Fibroblast of lung (primary cell): ENCODE measurements at regions not wholly inside any gene's neighbourhood (a gene's known extent, or its start where the extent isn't known, plus 50 kb on each side); places are given as distances from the start of the nearest gene placed in this dataset.

Source experiments
- DNase-seq, 2 donors: peaks; one replicate each; pipeline versions ENCODE4 v3.0.0 to v3.0.0-alpha.2; 2010; ENCODE audit warnings: low read depth in 2 of 2
- H2AFZ ChIP-seq: 2 replicates; pipeline ENCODE4 v1.5.1; 2012; ENCODE audit warnings: low read length, control low read depth, inconsistent platforms
- H3K27ac ChIP-seq: 2 replicates; pipeline ENCODE4 v1.5.1; 2011; ENCODE audit warnings: low read length, control low read depth; ENCODE audit not compliant: insufficient read depth
- H3K27me3 ChIP-seq: 2 replicates; pipeline ENCODE4 v1.5.1; 2011; ENCODE audit warnings: mild to moderate bottlenecking, low read length; ENCODE audit not compliant: control insufficient read depth, insufficient read depth
- H3K36me3 ChIP-seq: 2 replicates; pipeline ENCODE4 v1.5.1; 2011; ENCODE audit warnings: low read length; ENCODE audit not compliant: control insufficient read depth, insufficient read depth
- H3K4me1 ChIP-seq: 2 replicates; pipeline ENCODE4 v1.5.1; 2011; ENCODE audit warnings: low read length; ENCODE audit not compliant: control insufficient read depth, insufficient read depth; ENCODE audit errors: extremely low read depth
- H3K4me2 ChIP-seq: 2 replicates; pipeline ENCODE4 v1.5.1; 2011; ENCODE audit warnings: low read length, control low read depth; ENCODE audit not compliant: insufficient read depth; ENCODE audit errors: extremely low read depth
- H3K4me3 ChIP-seq, 4 experiments: fragments of 200-600 bp in 1 of 4; sonication (generic) in 1 of 4; replicated peaks in 1 of 4; 2 replicates each; pipeline ENCODE4 v1.5.1; 2011 to 2016; ENCODE audit warnings: low read length in 4 of 4, low read depth in 3 of 4, mild to moderate bottlenecking in 3 of 4, control low read depth in 2 of 4, inconsistent platforms in 1 of 4, mixed read lengths in 1 of 4; ENCODE audit not compliant: insufficient read depth in 1 of 4; ENCODE audit errors: control extremely low read depth in 1 of 4
- H3K79me2 ChIP-seq: 2 replicates; pipeline ENCODE4 v1.5.1; 2012; ENCODE audit warnings: mild to moderate bottlenecking, low read length, inconsistent platforms; ENCODE audit not compliant: control insufficient read depth, insufficient read depth
- H3K9ac ChIP-seq: 2 replicates; pipeline ENCODE4 v1.5.1; 2011; ENCODE audit warnings: mild to moderate bottlenecking, low read length, control low read depth; ENCODE audit not compliant: insufficient read depth
- H3K9me3 ChIP-seq: 2 replicates; pipeline ENCODE4 v1.5.1; 2012; ENCODE audit warnings: low read depth, low read length; ENCODE audit not compliant: control insufficient read depth, insufficient read depth
- H4K20me1 ChIP-seq: 2 replicates; pipeline ENCODE4 v1.5.1; 2011; ENCODE audit warnings: low read length; ENCODE audit not compliant: control insufficient read depth, insufficient read depth; ENCODE audit errors: extremely low read depth
- CTCF ChIP-seq, 2 donors: IDR thresholded peaks in 1 of 2; conservative IDR thresholded peaks in 1 of 2; 1 replicate in 1 of 2; 2 replicates in 1 of 2; pipeline ENCODE4 v1.5.1; 2011 to 2012; ENCODE audit warnings: low read length in 2 of 2, control low read depth in 1 of 2, inconsistent platforms in 1 of 2, low read depth in 1 of 2, mild to moderate bottlenecking in 1 of 2
- EZH2 ChIP-seq: IDR thresholded peaks from 2 replicates; pipeline ENCODE4 v1.5.1; 2012; ENCODE audit warnings: low read length, control low read depth, mild to moderate bottlenecking; ENCODE audit errors: missing control alignments

DNA sequence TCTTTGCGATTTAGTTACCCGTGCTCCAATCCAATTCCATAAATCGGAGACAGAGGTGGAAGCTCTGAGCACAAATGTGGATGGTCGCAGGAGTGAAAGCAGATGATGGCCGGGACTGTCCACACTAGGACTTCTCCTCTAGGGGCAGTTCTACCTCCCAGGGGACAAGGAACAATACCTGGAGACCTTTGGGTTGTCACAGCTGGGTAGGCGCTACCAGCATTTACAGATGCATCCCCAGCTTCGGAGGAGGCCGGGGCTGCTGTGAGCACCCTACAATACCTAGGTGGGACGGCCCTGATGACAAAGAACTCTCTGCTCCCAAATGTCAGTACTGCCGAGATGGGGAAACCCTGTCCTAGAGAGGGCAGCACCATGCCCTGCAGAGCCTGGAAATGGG lies 195.9 kb upstream of the CDH4 start:
- Histone ChIP-seq H4K20me1 (no peaks in the 10 kb centered on the region), H3K9me3 (no peaks in the 10 kb centered on the region), H3K79me2 (no peaks in the 10 kb centered on the region), H3K9ac (no peak overlapping the region), H3K27ac (no peak overlapping the region), H3K4me2 (no peak overlapping the region), H3K36me3 (no peaks in the 10 kb centered on the region), H2AFZ (no peak overlapping the region), H3K4me3 (no peak overlapping the region), H3K27me3 (no peaks in the 10 kb centered on the region), H3K4me1 (no peaks in the 10 kb centered on the region)
- no peak for DNase-seq
- TF ChIP-seq CTCF (conservative IDR thresholded peaks at IDR 0.05 in 1 of 2, IDR thresholded peaks at IDR 0.05 in 1 of 2; ENCODE audit: low read depth in 1 of 2, low read length in 2 of 2) (no peak), EZH2 (no peak)

GRCh38 chr20:61056627-61057442 lies 195.2 kb upstream of the CDH4 start:
- H3K9ac ChIP-seq: no peak overlapping the region
- no peaks in the 10 kb centered on the region for H3K79me2 ChIP-seq
- no peaks in the 10 kb centered on the region for H3K27me3 ChIP-seq
- no peaks in the 10 kb centered on the region for H3K9me3 ChIP-seq
- no peaks in the 10 kb centered on the region for H4K20me1 ChIP-seq
- no peak overlapping the region for H2AFZ ChIP-seq
- TF ChIP-seq EZH2 (no peak), CTCF (conservative IDR thresholded peaks at IDR 0.05 in 1 of 2, IDR thresholded peaks at IDR 0.05 in 1 of 2; ENCODE audit: low read depth in 1 of 2, low read length in 2 of 2) (no peak)
- no peak overlapping the region for H3K4me2 ChIP-seq
- no peaks in the 10 kb centered on the region for H3K36me3 ChIP-seq
- H3K27ac ChIP-seq: no peak overlapping the region
- H3K4me1 ChIP-seq: no peaks in the 10 kb centered on the region
- DNase-seq: no peak
- H3K4me3 ChIP-seq: no peak overlapping the region

DNA sequence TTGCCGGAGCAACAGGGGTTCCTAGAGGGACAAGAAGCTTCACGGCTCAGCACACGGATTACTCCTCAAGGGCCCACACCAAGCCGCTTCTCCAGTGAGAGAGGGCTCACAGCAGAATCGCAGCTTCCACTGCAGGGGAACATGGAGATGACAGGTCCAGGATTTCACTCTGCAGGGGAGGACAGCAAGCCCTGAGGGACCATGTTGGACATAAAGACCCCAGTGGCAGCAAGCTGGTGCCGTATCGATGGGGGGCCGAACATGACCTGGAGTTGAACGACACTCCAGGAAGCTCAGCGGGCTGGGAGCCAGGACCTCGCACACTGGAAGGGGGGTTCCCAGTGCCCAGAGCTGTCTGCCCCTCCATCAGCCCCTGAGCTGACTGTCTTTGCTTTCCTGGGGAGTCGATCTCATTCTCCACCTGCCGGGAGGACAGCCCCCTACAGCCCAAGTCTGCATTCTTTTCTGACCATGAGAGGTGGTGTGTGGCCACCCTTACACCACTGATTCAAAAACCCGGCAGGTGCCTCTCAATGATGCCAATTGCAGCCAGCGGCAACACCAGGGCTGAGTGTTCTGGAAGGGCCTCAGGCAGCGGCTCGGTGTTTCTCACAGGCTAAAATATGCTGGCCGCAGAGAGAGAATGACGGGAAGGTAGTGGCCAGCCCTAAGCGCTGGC lies 194.5 kb upstream of the CDH4 start:
- Histone ChIP-seq H3K4me3 (no peak overlapping the region), H4K20me1 (no peaks in the 10 kb centered on the region), H3K79me2 (no peaks in the 10 kb centered on the region), H3K4me1 (no peaks in the 10 kb centered on the region), H3K9me3 (no peaks in the 10 kb centered on the region), H3K27ac (no peak overlapping the region), H3K4me2 (no peak overlapping the region), H3K36me3 (no peaks in the 10 kb centered on the region), H3K27me3 (no peaks in the 10 kb centered on the region), H3K9ac (no peak overlapping the region), H2AFZ (no peak overlapping the region)
- TF ChIP-seq CTCF (conservative IDR thresholded peaks at IDR 0.05 in 1 of 2, IDR thresholded peaks at IDR 0.05 in 1 of 2; ENCODE audit: low read depth in 1 of 2, low read length in 2 of 2) (no peak), EZH2 (no peak)
- no peak for DNase-seq
